ENCODE measurements at regions not wholly inside any gene's neighbourhood (a gene's known extent, or its start where the extent isn't known, plus 50 kb on each side); places are given as distances from the start of the nearest gene placed in this dataset.
"Not testable (repeated sequence)": the region's sequence is repeated elsewhere in the genome, so short reads cannot be mapped to it uniquely, and the experiment has no call there.

DNA sequence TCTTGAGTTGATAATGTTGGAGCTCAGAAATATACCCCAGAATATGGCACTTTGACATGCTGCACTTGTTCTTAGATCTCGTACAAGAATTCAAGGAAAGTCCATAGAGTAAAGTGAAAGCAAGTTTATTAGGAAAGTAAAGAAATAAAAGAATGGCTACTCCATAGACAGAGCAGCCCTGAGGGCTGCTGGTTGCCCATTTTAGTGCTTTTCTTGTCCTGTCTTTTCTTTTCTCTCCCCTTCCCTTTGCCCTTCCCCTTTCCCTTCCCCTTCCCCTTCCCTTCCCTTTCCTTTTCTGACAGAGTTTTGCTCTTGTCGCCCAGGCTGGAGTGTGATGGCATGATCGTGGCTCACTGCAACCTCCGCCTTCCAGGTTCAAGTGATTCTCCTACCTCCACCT, 283.4 kb upstream of the SEMA6A start:
- not testable (repeated sequence) for TF ChIP-seq POLR2AphosphoS5 (IDR thresholded peaks at IDR 0.05; ENCODE audit: low read depth, low read length); POLR2A (IDR thresholded peaks at IDR 0.05; ENCODE audit: low read depth, low read length); TAF1 (IDR thresholded peaks at IDR 0.05; ENCODE audit: low read depth, low read length); PAX5 (IDR thresholded peaks at IDR 0.05; ENCODE audit: insufficient read depth, low read length, severe bottlenecking)
